ENCODE measurements at regions not wholly inside any gene's neighbourhood (a gene's known extent, or its start where the extent isn't known, plus 50 kb on each side); places are given as distances from the start of the nearest gene placed in this dataset.

GRCh38 chr2:16828044-16828827 lies 162.6 kb upstream of the CYRIA start:
- Mint-ChIP-seq H3K4me1 (ENCODE audit: low read depth in 2 of 2) (no peaks in the 10 kb centered on the region), H3K27me3 (peaks cover 8 to 22% of the 10 kb centered on the region in 2 donors), H3K27ac (no peak overlapping the region), H3K4me3 (no peak overlapping the region), H3K36me3 (no peaks in the 10 kb centered on the region), H3K9me3 (peaks cover 2% of the 10 kb centered on the region)
- DNase-seq (ENCODE audit: low spot score) (no peak), ATAC-seq (no peak)

GRCh38 chr2:16824472-16824871 lies 158.8 kb upstream of the CYRIA start:
- Mint-ChIP-seq H3K36me3 (no peaks in the 10 kb centered on the region), H3K27ac (no peak overlapping the region), H3K4me3 (no peak overlapping the region), H3K9me3 (peaks cover 2% of the 10 kb centered on the region), H3K27me3 (peaks cover 8 to 27% of the 10 kb centered on the region in 2 donors), H3K4me1 (ENCODE audit: low read depth in 2 of 2) (no peaks in the 10 kb centered on the region)
- DNase-seq (ENCODE audit: low spot score) (no peak), ATAC-seq (no peak)

- Mint-ChIP-seq H3K36me3 (no peaks in the 10 kb centered on the region), H3K4me1 (ENCODE audit: low read depth in 2 of 2) (no peaks in the 10 kb centered on the region), H3K27me3 (peaks cover 5 to 19% of the 10 kb centered on the region in 2 donors), H3K27ac (no peak overlapping the region), H3K9me3 (peaks cover 2% of the 10 kb centered on the region), H3K4me3 (no peak overlapping the region)
- ATAC-seq (no peak), DNase-seq (ENCODE audit: low spot score) (no peak)
Observed at GRCh38 chr2:16821692-16822091, 156.1 kb upstream of the CYRIA start.

GRCh38 chr2:16818203-16818556 lies 152.5 kb upstream of the CYRIA start:
- no peaks in the 10 kb centered on the region for H3K36me3 Mint-ChIP-seq
- H3K9me3 Mint-ChIP-seq: no peaks in the 10 kb centered on the region
- ATAC-seq (no peak), DNase-seq (ENCODE audit: low spot score) (no peak)
- no peaks in the 10 kb centered on the region for H3K4me1 Mint-ChIP-seq (ENCODE audit: low read depth in 2 of 2)
- H3K4me3 Mint-ChIP-seq: no peak overlapping the region
- no peak overlapping the region for H3K27ac Mint-ChIP-seq
- peaks cover 2 to 19% of the 10 kb centered on the region in 2 donors for H3K27me3 Mint-ChIP-seq

GRCh38 chr2:16817305-16818202 lies 151.9 kb upstream of the CYRIA start:
- H3K27me3 Mint-ChIP-seq: peaks cover 2 to 18% of the 10 kb centered on the region in 2 donors
- no peaks in the 10 kb centered on the region for H3K36me3 Mint-ChIP-seq
- no peak overlapping the region for H3K4me3 Mint-ChIP-seq
- no peak overlapping the region for H3K27ac Mint-ChIP-seq
- ATAC-seq (no peak), DNase-seq (ENCODE audit: low spot score) (no peak)
- no peaks in the 10 kb centered on the region for H3K9me3 Mint-ChIP-seq
- no peaks in the 10 kb centered on the region for H3K4me1 Mint-ChIP-seq (ENCODE audit: low read depth in 2 of 2)

- Mint-ChIP-seq H3K36me3 (no peaks in the 10 kb centered on the region), H3K4me1 (ENCODE audit: low read depth in 2 of 2) (no peaks in the 10 kb centered on the region), H3K27me3 (peaks cover 2 to 15% of the 10 kb centered on the region in 2 donors), H3K4me3 (no peak overlapping the region), H3K27ac (no peak overlapping the region), H3K9me3 (no peaks in the 10 kb centered on the region)
- DNase-seq (ENCODE audit: low spot score) (no peak), ATAC-seq (no peak)
Observed at GRCh38 chr2:16816522-16816921, 150.9 kb upstream of the CYRIA start.

GRCh38 chr2:16816016-16816415 lies 150.4 kb upstream of the CYRIA start:
- Mint-ChIP-seq H3K36me3 (no peaks in the 10 kb centered on the region), H3K9me3 (no peaks in the 10 kb centered on the region), H3K27me3 (peaks cover 2 to 15% of the 10 kb centered on the region in 2 donors), H3K4me3 (no peak overlapping the region), H3K27ac (no peak overlapping the region), H3K4me1 (ENCODE audit: low read depth in 2 of 2) (no peaks in the 10 kb centered on the region)
- DNase-seq (ENCODE audit: low spot score): no peak
- no peak for ATAC-seq

GRCh38 chr2:16813593-16813992 lies 148.0 kb upstream of the CYRIA start:
- DNase-seq (ENCODE audit: low spot score) (no peak), ATAC-seq (no peak)
- Mint-ChIP-seq H3K9me3 (no peaks in the 10 kb centered on the region), H3K36me3 (no peaks in the 10 kb centered on the region), H3K4me3 (no peak overlapping the region), H3K4me1 (ENCODE audit: low read depth in 2 of 2) (no peaks in the 10 kb centered on the region), H3K27me3 (peaks cover 5 to 18% of the 10 kb centered on the region in 2 donors), H3K27ac (no peak overlapping the region)

- DNase-seq (ENCODE audit: low spot score) (no peak), ATAC-seq (no peak)
- Mint-ChIP-seq H3K36me3 (no peaks in the 10 kb centered on the region), H3K4me3 (no peak overlapping the region), H3K9me3 (no peaks in the 10 kb centered on the region), H3K4me1 (ENCODE audit: low read depth in 2 of 2) (no peaks in the 10 kb centered on the region), H3K27me3 (peaks cover 12 to 18% of the 10 kb centered on the region in 2 donors), H3K27ac (no peak overlapping the region)
Observed at GRCh38 chr2:16798472-16798871, 132.8 kb upstream of the CYRIA start.

- no peaks in the 10 kb centered on the region for H3K9me3 Mint-ChIP-seq
- no peak for DNase-seq (ENCODE audit: low spot score)
- no peak for ATAC-seq
- H3K27ac Mint-ChIP-seq: no peak overlapping the region
- H3K27me3 Mint-ChIP-seq: peaks cover 5 to 7% of the 10 kb centered on the region in 2 donors
- H3K4me3 Mint-ChIP-seq: no peak overlapping the region
- no peaks in the 10 kb centered on the region for H3K36me3 Mint-ChIP-seq
- H3K4me1 Mint-ChIP-seq (ENCODE audit: low read depth in 2 of 2): no peaks in the 10 kb centered on the region
Observed at GRCh38 chr2:16791496-16791895, 125.9 kb upstream of the CYRIA start.

GRCh38 chr2:16785149-16785548 lies 119.5 kb upstream of the CYRIA start:
- ATAC-seq: no peak
- no peaks in the 10 kb centered on the region for H3K4me1 Mint-ChIP-seq (ENCODE audit: low read depth in 2 of 2)

GRCh38 chr2:16784652-16785051 lies 119.0 kb upstream of the CYRIA start:
- Mint-ChIP-seq H3K9me3 (no peaks in the 10 kb centered on the region), H3K27ac (no peak overlapping the region), H3K4me3 (no peak overlapping the region), H3K4me1 (ENCODE audit: low read depth in 2 of 2) (no peaks in the 10 kb centered on the region), H3K27me3 (peaks cover 0 to 12% of the 10 kb centered on the region in 2 donors), H3K36me3 (no peaks in the 10 kb centered on the region)
- DNase-seq (ENCODE audit: low spot score): no peak
- ATAC-seq: no peak

More at GRCh38 chr2:16785149-16785548, 119.5 kb upstream of the CYRIA start:
- Mint-ChIP-seq H3K36me3 (no peaks in the 10 kb centered on the region), H3K27me3 (peaks cover 0 to 11% of the 10 kb centered on the region in 2 donors), H3K4me3 (no peak overlapping the region), H3K9me3 (no peaks in the 10 kb centered on the region), H3K27ac (no peak overlapping the region)
- DNase-seq (ENCODE audit: low spot score): no peak

- Mint-ChIP-seq H3K4me1 (ENCODE audit: low read depth in 2 of 2) (no peaks in the 10 kb centered on the region), H3K4me3 (no peak overlapping the region), H3K9me3 (no peaks in the 10 kb centered on the region), H3K27me3 (peaks cover 19 to 65% of the 10 kb centered on the region in 2 donors), H3K27ac (no peak overlapping the region), H3K36me3 (no peaks in the 10 kb centered on the region)
- ATAC-seq (no peak), DNase-seq (ENCODE audit: low spot score) (no peak)
Observed at GRCh38 chr2:16777123-16777870, 111.7 kb upstream of the CYRIA start.

- no peak for DNase-seq (ENCODE audit: low spot score)
- no peak overlapping the region for H3K27ac Mint-ChIP-seq
- H3K36me3 Mint-ChIP-seq: no peaks in the 10 kb centered on the region
- H3K9me3 Mint-ChIP-seq: no peaks in the 10 kb centered on the region
- H3K27me3 Mint-ChIP-seq: peaks cover 19 to 61% of the 10 kb centered on the region in 2 donors
- no peak overlapping the region for H3K4me3 Mint-ChIP-seq
- no peaks in the 10 kb centered on the region for H3K4me1 Mint-ChIP-seq (ENCODE audit: low read depth in 2 of 2)
- no peak for ATAC-seq
Observed at GRCh38 chr2:16775899-16776231, 110.2 kb upstream of the CYRIA start.
